Keratinocyte (primary cell): ENCODE measurements at regions not wholly inside any gene's neighbourhood (a gene's known extent, or its start where the extent isn't known, plus 50 kb on each side); places are given as distances from the start of the nearest gene placed in this dataset.

Source experiments
- DNase-seq: peaks from one replicate; pipeline ENCODE4 v3.0.0-alpha.2; 2011; ENCODE audit warnings: low read depth, missing footprints, low spot score
- FAIRE-seq: peaks from 2 replicates; lab custom pipeline; 2011; peaks lifted over from hg19 to GRCh38; lab: Jason Lieb, UNC
- H2AFZ ChIP-seq: 2 replicates; pipeline ENCODE4 v1.6.0; 2012; ENCODE audit warnings: low read length, control low read depth, inconsistent platforms; ENCODE audit not compliant: control insufficient read depth
- H3K27ac ChIP-seq: 2 replicates; pipeline ENCODE4 v1.5.1; 2011; ENCODE audit warnings: low read length; ENCODE audit not compliant: control insufficient read depth, insufficient read depth
- H3K27me3 ChIP-seq: 3 replicates; pipeline ENCODE4 v1.6.0; 2011; ENCODE audit warnings: low read length; ENCODE audit not compliant: control insufficient read depth, insufficient read depth; ENCODE audit errors: extremely low read depth
- H3K36me3 ChIP-seq, 2 experiments: 2 replicates in 1 of 2; 3 replicates in 1 of 2; pipeline ENCODE4 v1.5.1; 2011; ENCODE audit warnings: low read length in 2 of 2, mild to moderate bottlenecking in 1 of 2; ENCODE audit not compliant: control insufficient read depth in 2 of 2, insufficient read depth in 2 of 2; ENCODE audit errors: extremely low read depth in 1 of 2
- H3K4me1 ChIP-seq: 3 replicates; pipeline ENCODE4 v1.5.1; 2011; ENCODE audit warnings: low read length; ENCODE audit not compliant: control insufficient read depth, insufficient read depth; ENCODE audit errors: extremely low read depth
- H3K4me2 ChIP-seq: 3 replicates; pipeline ENCODE4 v1.6.0; 2011; ENCODE audit warnings: low read depth, low read length; ENCODE audit not compliant: control insufficient read depth, insufficient read depth; ENCODE audit errors: extremely low read depth
- H3K4me3 ChIP-seq, 3 experiments: fragments of 200-600 bp in 1 of 3; sonication (generic) in 1 of 3; 2 replicates in 2 of 3; 3 replicates in 1 of 3; pipeline ENCODE4 v1.5.1; 2011 to 2016; ENCODE audit warnings: low read length in 3 of 3, mild to moderate bottlenecking in 3 of 3, control low read depth in 2 of 3, inconsistent platforms in 1 of 3, low read depth in 1 of 3, mixed read lengths in 1 of 3, mixed run types in 1 of 3, moderate library complexity in 1 of 3; ENCODE audit not compliant: control insufficient read depth in 2 of 3, insufficient read depth in 2 of 3; ENCODE audit errors: extremely low read depth in 1 of 3
- H3K79me2 ChIP-seq: 2 replicates; pipeline ENCODE4 v1.6.0; 2012; ENCODE audit warnings: low read length; ENCODE audit not compliant: control insufficient read depth, insufficient read depth
- H3K9ac ChIP-seq: 3 replicates; pipeline ENCODE4 v1.6.0; 2011; ENCODE audit warnings: low read length; ENCODE audit not compliant: control insufficient read depth, insufficient read depth; ENCODE audit errors: extremely low read depth
- H3K9me1 ChIP-seq: 3 replicates; pipeline ENCODE4 v1.6.0; 2011; ENCODE audit warnings: low read length; ENCODE audit not compliant: control insufficient read depth, insufficient read depth; ENCODE audit errors: extremely low read depth
- H3K9me3 ChIP-seq: 2 replicates; pipeline ENCODE4 v1.5.1; 2012; ENCODE audit warnings: low read depth, low read length; ENCODE audit not compliant: control insufficient read depth
- H4K20me1 ChIP-seq: 3 replicates; pipeline ENCODE4 v1.6.0; 2011; ENCODE audit warnings: low read length; ENCODE audit not compliant: control insufficient read depth, insufficient read depth; ENCODE audit errors: extremely low read depth
- CTCF ChIP-seq, 3 experiments: IDR thresholded peaks in 1 of 3; conservative IDR thresholded peaks in 1 of 3; optimal IDR thresholded peaks in 1 of 3; 2 replicates in 2 of 3; 3 replicates in 1 of 3; pipeline versions ENCODE3 to v1.5.1; 2011; ENCODE audit warnings: low read length in 3 of 3, mild to moderate bottlenecking in 3 of 3, moderate library complexity in 2 of 3, control low read depth in 1 of 3, inconsistent platforms in 1 of 3; ENCODE audit not compliant: insufficient read depth in 2 of 3; ENCODE audit errors: extremely low read depth in 1 of 3
- EZH2 ChIP-seq: IDR thresholded peaks from one replicate; pipeline ENCODE4 v1.6.1; 2012; ENCODE audit warnings: inconsistent platforms, mild to moderate bottlenecking, low read length, moderate library complexity
- dilution Hi-C: fragments of 300-500 bp; cut with MboI; formaldehyde crosslinking; loops from one replicate; pipeline ENCODE4 v1.7.0; 2020; ENCODE audit warnings: low sequenced_read_pairs; ENCODE audit not compliant: extremely low pct_ligation_motif_present

GRCh38 chr3:66907136-66907535 lies 91.0 kb upstream of the KBTBD8 start:
- H3K27me3 ChIP-seq: no peaks in the 10 kb centered on the region
- FAIRE-seq (no peak), DNase-seq (no peak)
- no peaks in the 10 kb centered on the region for H3K79me2 ChIP-seq
- no peak overlapping the region for H2AFZ ChIP-seq
- no peak overlapping the region for H3K4me3 ChIP-seq
- no peak overlapping the region for H3K4me2 ChIP-seq
- H3K9me3 ChIP-seq: no peaks in the 10 kb centered on the region
- no peak overlapping the region for H3K9ac ChIP-seq
- H3K9me1 ChIP-seq: no peaks in the 10 kb centered on the region
- no peak overlapping the region for H3K27ac ChIP-seq
- H4K20me1 ChIP-seq: no peaks in the 10 kb centered on the region
- dilution Hi-C loops: no loop called here
- H3K36me3 ChIP-seq: no peaks in the 10 kb centered on the region
- TF ChIP-seq EZH2 (no peak), CTCF (optimal IDR thresholded peaks at IDR 0.05 in 1 of 3, IDR thresholded peaks at IDR 0.05 in 1 of 3, conservative IDR thresholded peaks at IDR 0.05 in 1 of 3; ENCODE audit: extremely low read depth in 1 of 3, insufficient read depth in 2 of 3, low read length in 3 of 3) (no peak)
- no peaks in the 10 kb centered on the region for H3K4me1 ChIP-seq

GRCh38 chr3:66910266-66911055 lies 87.6 kb upstream of the KBTBD8 start:
- Histone ChIP-seq H3K79me2 (no peaks in the 10 kb centered on the region), H3K36me3 (no peaks in the 10 kb centered on the region), H3K27ac (no peak overlapping the region), H3K4me1 (no peaks in the 10 kb centered on the region), H4K20me1 (no peaks in the 10 kb centered on the region), H3K4me3 (no peak overlapping the region), H2AFZ (no peak overlapping the region), H3K9me1 (no peaks in the 10 kb centered on the region), H3K27me3 (no peaks in the 10 kb centered on the region), H3K4me2 (no peak overlapping the region), H3K9ac (no peak overlapping the region), H3K9me3 (no peaks in the 10 kb centered on the region)
- dilution Hi-C loops: no loop called here
- no peak for TF ChIP-seq CTCF (optimal IDR thresholded peaks at IDR 0.05 in 1 of 3, IDR thresholded peaks at IDR 0.05 in 1 of 3, conservative IDR thresholded peaks at IDR 0.05 in 1 of 3; ENCODE audit: extremely low read depth in 1 of 3, insufficient read depth in 2 of 3, low read length in 3 of 3)
- no peak for TF ChIP-seq EZH2
- DNase-seq: no peak
- FAIRE-seq: no peak
